Hematopoietic multipotent progenitor cell treated with erythropoietin and hydrocortisone succinate and interleukin-3 and kit ligand, for 8 days (in vitro differentiated cells): ENCODE measurements at regions not wholly inside any gene's neighbourhood (a gene's known extent, or its start where the extent isn't known, plus 50 kb on each side); places are given as distances from the start of the nearest gene placed in this dataset.

ENCODE experiments used
- DNase-seq: peaks from one replicate; pipeline ENCODE4 v3.0.0-alpha.2; 2015

DNA sequence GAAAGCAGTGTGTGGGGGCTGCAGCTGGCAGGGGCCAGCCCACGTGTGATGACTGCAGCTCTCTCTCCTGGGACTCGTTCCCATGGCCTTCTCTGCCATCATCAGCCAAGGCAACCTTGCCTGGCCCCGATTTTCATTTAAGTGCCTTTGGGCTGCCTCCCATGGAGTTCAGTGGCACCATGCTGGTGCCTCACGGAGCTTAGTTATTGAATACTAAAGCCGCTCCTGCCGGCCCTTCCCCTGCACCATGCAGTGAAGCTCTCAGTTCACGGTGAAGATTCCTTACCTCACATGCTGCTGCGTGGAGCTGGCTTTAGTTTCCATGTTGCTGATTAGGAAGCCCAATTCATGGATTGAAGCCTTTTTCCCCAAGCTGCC, 141.5 kb upstream of the EEPD1 start:
- no peak for DNase-seq

DNA sequence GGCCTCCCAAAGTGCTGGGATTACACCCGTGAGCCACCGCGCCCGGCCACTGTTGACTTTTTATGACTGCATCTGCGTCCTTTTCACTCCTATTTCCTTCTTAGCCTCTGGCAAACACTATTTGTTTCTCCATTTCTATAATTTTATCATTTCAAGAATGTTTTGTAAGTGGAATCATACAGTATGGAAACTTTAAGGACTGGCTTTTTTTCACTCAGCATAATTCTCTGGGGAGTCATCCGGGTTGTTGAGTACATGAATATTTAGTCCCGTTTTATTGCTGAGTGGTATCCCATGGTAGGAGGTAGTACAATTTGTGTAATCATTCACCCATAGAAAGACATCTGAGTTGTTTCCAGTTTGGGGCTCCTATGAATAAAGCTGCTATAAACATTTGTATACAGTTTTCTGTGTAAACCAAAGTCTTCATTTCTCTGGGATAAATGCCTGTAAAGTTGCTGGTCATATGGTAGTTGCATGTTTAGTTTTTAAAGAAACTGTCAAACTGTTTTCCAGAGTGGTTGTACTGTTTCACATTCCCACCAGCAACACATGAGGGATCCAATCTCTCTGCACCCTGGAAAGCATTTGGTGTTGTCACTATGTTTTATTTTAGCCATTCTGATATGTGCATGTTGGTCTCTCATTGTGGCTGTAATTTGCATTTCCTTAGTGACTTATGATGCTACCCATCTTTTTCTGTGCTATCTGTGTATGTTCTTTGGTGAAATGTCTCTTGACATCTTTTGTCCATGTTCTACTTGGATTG, 139.6 kb upstream of the EEPD1 start:
- no peak for DNase-seq

- no peak for DNase-seq
Observed at GRCh38 chr7:36014961-36015360, 138.1 kb upstream of the EEPD1 start.

GRCh38 chr7:36015733-36016132, 137.3 kb upstream of the EEPD1 start:
- no peak for DNase-seq

- no peak for DNase-seq
Observed at GRCh38 chr7:36016648-36017047, 136.4 kb upstream of the EEPD1 start.

GRCh38 chr7:36017111-36017510, 135.9 kb upstream of the EEPD1 start:
- no peak for DNase-seq

GRCh38 chr7:36018816-36019484, 134.1 kb upstream of the EEPD1 start:
- DNase-seq = no peak

- DNase-seq = no peak
Observed at GRCh38 chr7:36019538-36019937, 133.5 kb upstream of the EEPD1 start.

DNA sequence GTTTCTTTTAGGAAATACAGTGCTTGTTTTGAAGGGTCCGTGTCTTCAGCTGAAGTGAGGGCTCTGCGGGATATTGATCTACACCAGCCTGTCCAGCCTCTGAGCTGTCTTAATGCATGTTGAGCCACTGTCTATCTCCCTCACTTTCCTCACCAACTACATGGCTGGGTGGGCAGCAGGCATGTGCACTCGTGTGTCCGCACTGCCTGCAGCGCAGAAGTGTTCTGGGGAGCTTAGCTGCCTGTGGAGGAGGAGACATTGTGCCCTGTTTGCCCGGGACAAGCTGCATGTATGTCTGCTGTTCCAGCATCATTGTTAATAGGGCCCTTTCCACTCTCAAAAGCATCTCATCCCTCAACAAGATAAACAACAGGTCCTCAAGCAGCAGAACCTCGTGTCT, 133.1 kb upstream of the EEPD1 start:
- DNase-seq = no peak

- peak; percentile 21 for DNase-seq
Observed at GRCh38 chr7:36021367-36021766, 131.7 kb upstream of the EEPD1 start.

DNA sequence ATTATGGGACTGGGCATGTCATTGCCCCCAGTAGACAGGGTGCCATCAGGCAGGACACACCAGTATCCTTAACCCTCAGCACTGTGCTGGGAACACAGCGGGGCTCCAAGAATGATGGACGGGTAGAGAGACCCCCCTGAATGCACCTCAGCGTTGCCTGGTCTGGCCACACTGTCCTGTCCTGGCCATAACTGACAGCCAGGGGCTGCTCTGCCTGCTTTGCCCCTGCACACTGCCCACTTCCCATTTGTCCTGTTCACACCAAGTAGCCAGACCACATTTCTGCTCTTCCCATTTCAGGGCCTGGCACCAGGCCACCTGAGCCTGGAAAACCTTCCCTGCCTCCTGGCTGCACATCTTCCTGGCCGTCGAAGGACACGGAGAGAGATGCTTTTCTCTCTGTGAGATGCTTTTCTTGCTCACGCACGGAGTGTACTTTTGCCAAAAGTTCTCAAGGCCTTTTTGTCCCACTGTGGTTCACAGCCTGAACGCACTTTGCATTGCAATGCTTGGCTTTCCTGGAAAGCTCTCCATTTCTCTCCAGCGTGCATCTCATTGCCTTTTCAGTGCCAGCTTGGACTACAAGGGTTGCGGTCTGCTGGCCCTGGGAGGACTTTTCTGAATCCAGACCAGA, 131.0 kb upstream of the EEPD1 start:
- DNase-seq = no peak

DNA sequence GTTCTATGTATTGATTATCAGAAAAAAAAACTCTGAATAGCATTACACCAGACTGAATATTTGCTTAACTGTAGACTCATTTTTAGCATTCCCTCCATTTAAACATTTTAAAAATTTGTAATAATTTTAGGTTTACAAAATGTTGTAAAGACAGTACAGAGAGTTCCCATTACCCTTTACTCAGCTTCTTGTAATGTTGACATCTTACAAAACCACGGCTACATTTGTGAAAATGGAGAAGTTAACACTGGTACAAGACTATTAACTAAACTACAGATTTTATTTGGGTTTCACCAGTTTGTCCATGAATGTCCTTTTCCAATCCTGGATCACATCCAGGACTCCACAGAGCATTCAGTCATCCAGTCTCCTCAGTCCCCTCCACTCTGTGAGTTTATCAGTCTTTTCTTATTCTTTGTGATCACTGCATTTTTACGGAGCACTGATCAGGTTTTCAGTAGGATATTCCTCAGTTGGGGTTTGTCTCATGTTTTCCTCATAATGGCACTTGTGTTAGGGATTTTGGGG, 130.0 kb upstream of the EEPD1 start:
- DNase-seq = no peak

DNA sequence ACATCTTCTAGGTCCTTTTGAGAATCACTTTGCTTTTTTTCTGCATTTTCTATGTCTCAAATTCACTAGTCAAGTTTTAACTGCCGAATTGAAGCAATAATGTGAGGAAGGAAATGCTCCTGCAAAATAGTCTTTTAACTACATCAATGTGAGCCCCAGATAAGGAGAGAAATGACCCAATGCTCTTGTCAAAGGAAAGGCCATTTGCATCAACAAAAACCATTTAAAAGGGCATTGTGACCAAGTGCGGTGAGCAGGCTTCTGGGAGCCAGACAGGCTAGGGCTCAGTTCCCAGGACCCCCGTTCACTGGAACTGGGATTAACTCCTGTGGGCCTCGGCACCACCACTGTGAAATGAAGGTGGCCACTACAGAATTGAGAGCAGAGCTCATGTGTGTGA, 127.9 kb upstream of the EEPD1 start:
- no peak for DNase-seq

GRCh38 chr7:36029311-36029710, 123.7 kb upstream of the EEPD1 start:
- DNase-seq = no peak

- DNase-seq = no peak
Observed at GRCh38 chr7:36029853-36030515, 123.1 kb upstream of the EEPD1 start.

GRCh38 chr7:36032361-36032818, 120.7 kb upstream of the EEPD1 start:
- no peak for DNase-seq

- DNase-seq = no peak
Observed at GRCh38 chr7:36034020-36034419, 119.0 kb upstream of the EEPD1 start.

- DNase-seq = no peak
Observed at GRCh38 chr7:36035186-36035585, 117.9 kb upstream of the EEPD1 start.

DNA sequence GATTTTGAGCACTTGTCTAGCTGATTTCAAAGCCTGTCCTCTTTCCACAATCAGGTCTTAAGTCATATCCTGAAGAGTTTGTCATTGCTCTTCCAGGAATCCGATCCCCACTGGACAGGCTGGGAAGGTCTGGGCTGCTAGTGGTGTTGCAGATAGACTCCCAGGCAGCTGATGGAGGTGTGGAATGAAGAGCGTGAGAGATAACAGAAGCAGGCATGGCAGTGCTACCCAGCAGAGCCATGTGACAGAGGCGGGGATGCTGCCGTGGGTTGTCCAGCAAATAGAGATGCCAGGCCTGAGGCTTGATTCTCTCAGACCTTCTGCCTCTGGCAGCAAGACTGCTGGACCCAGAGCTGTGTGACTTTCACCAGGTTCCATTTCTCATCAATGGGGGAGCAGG, 116.5 kb upstream of the EEPD1 start:
- DNase-seq = no peak

DNA sequence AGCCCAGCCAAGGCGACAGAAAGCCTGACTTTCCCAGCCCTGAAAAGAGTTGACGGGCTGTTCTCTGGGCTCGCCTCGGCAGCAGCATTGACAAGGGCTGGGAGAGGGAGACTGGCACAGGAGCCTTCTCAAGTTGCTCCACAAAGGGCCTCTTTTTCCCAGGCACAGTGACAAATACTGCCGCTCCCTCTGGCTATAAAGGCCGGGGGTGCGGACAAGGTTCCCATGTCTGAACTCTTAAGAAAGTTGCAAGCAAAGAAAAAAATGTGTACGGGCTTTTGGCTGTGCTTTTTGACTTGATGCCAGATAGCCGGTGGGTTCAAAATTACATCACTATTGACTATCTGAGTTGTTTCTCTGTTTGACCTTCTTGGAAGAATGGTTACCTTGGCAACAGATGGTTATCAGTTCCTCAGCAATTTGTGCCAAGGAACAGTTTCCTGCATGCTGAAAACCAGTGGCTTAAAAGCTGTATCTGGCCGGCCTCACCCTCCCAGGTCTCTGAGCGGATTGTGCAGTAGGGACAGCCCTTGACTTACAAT, 115.9 kb upstream of the EEPD1 start:
- peak; percentile 61 for DNase-seq

GRCh38 chr7:36038063-36038721, 114.9 kb upstream of the EEPD1 start:
- DNase-seq = no peak

GRCh38 chr7:36039243-36039642, 113.8 kb upstream of the EEPD1 start:
- DNase-seq = no peak

DNA sequence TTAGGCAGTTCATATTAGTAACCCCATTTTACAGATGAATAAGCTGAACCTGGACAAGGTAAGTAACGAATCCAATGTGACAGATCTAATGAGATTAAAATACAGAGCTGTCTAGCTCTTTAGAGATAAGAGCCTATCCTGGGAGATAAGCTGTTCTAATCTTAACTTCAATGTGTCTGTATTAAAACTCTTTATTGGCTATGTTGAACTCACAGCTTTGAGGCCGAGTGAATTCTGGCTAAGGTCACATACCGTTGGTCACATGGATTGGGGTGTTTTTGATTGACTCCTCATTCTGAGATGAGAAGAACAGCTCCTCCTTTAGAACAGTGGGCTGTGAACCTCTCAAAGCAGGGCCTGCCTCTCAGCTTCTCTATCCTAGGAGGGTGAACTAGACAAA, 113.4 kb upstream of the EEPD1 start:
- no peak for DNase-seq
